ENCODE measurements at regions not wholly inside any gene's neighbourhood (a gene's known extent, or its start where the extent isn't known, plus 50 kb on each side); places are given as distances from the start of the nearest gene placed in this dataset.

- Histone ChIP-seq H3K4me1 (peaks cover 0 to 15% (median 0%) of the 10 kb centered on the region in 3 donors), H3K4me3 (no peak overlapping the region), H3K36me3 (no peaks in the 10 kb centered on the region), H3K9me3 (peaks cover 0 to 2% (median 0%) of the 10 kb centered on the region in 3 donors), H3K27ac (no peak overlapping the region), H3K27me3 (peaks cover 0 to 4% (median 0%) of the 10 kb centered on the region in 4 donors)
- 78 to 86% methylated on average over 7 of the region's 7 CpGs for WGBS, 2 donors
- no peak for TF ChIP-seq CTCF (IDR thresholded peaks at IDR 0.05)
- TF ChIP-seq POLR2A (IDR thresholded peaks at IDR 0.05), result no peak
- DNase-seq, result no peak
- intact Hi-C loops (cut with DNase I), result no loop called here
Measured at GRCh38 chr3:193929921-193930646, 205.9 kb upstream of the HES1 start.

- no peak for DNase-seq
- Histone ChIP-seq H3K27ac (no peak overlapping the region), H3K36me3 (no peaks in the 10 kb centered on the region), H3K4me3 (no peak overlapping the region), H3K27me3 (peaks cover 0 to 4% (median 0%) of the 10 kb centered on the region in 4 donors), H3K9me3 (no peaks in the 10 kb centered on the region), H3K4me1 (peaks cover 0 to 15% (median 0%) of the 10 kb centered on the region in 3 donors)
- 92 to 93% methylated on average over 2 of the region's 2 CpGs for WGBS, 2 donors
- intact Hi-C loops (cut with DNase I), result no loop called here
- TF ChIP-seq POLR2A (IDR thresholded peaks at IDR 0.05) (no peak), CTCF (IDR thresholded peaks at IDR 0.05) (no peak)
Measured at GRCh38 chr3:193932136-193932535, 203.8 kb upstream of the HES1 start.

- Histone ChIP-seq H3K27me3 (peaks cover 0 to 4% (median 0%) of the 10 kb centered on the region in 4 donors), H3K9me3 (no peaks in the 10 kb centered on the region), H3K4me1 (peaks cover 0 to 15% (median 0%) of the 10 kb centered on the region in 3 donors), H3K4me3 (no peak overlapping the region), H3K36me3 (no peaks in the 10 kb centered on the region), H3K27ac (no peak overlapping the region)
- WGBS, 2 donors, result 74 to 85% methylated on average over 3 to 4 of the region's 4 CpGs
- TF ChIP-seq POLR2A (IDR thresholded peaks at IDR 0.05), result no peak
- TF ChIP-seq CTCF (IDR thresholded peaks at IDR 0.05), result no peak
- DNase-seq, result no peak
- intact Hi-C loops (cut with DNase I), result no loop called here
Measured at GRCh38 chr3:193932576-193932975, 203.4 kb upstream of the HES1 start.

DNA sequence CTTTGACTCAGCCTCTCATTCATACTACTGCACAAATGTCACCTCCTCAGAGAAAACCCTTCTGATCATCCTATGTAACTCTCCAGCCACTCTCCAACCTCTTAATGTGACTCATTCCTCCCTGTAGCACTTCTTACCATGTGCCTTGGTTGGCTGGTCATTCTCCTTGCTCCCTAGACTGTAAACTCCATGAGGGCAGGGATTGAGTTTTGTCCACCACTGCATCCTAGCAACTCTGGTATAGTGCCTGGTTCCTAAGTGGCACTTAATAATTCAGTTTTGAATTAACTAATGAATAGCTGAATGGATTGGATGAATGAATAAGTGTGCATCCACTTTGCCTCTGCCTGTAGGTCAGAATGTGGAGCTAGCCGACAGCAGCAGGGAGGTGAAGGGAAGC lies 202.5 kb upstream of the HES1 start:
- WGBS, 2 donors, result 80% methylated on average over 1 of the region's 1 CpG; no CpG with 5 or more reads in 1 of the 2 donors

More for the DNA sequence above, 202.5 kb upstream of the HES1 start:
- Histone ChIP-seq H3K4me3 (no peak overlapping the region), H3K36me3 (no peaks in the 10 kb centered on the region), H3K27me3 (peaks cover 0 to 4% (median 0%) of the 10 kb centered on the region in 4 donors), H3K4me1 (peaks cover 0 to 13% (median 0%) of the 10 kb centered on the region in 3 donors), H3K27ac (no peak overlapping the region), H3K9me3 (no peaks in the 10 kb centered on the region)
- intact Hi-C loops (cut with DNase I), result no loop called here
- DNase-seq, result no peak
- TF ChIP-seq POLR2A (IDR thresholded peaks at IDR 0.05) (no peak), CTCF (IDR thresholded peaks at IDR 0.05) (no peak)

Data from esophagus squamous epithelium (tissue), 5 donors.